H1 (cell line): ENCODE measurements at regions not wholly inside any gene's neighbourhood (a gene's known extent, or its start where the extent isn't known, plus 50 kb on each side); places are given as distances from the start of the nearest gene placed in this dataset.

Experiments used
- CTCF ChIA-PET: fragments of 300-600 bp; sonication (Branson Sonifier 250); formaldehyde crosslinking; loops from one replicate; lab custom pipeline; 2021; ENCODE audit not compliant: partially characterized antibody; lab: Charles Lee
- POLR2A ChIA-PET: fragments of 300-600 bp; sonication (Branson Sonifier 250); formaldehyde crosslinking; loops from one replicate; lab custom pipeline; 2021; ENCODE audit warnings: inconsistent platforms; ENCODE audit not compliant: partially characterized antibody; lab: Charles Lee
- DNase-seq, 2 experiments: peaks; one replicate each; pipeline versions ENCODE4 v3.0.0 to v3.0.0-alpha.2; 2010 to 2022; ENCODE audit warnings: low spot score in 2 of 2, low read depth in 1 of 2, mixed read lengths in 1 of 2
- FAIRE-seq: peaks from 2 replicates; lab custom pipeline; 2011; peaks lifted over from hg19 to GRCh38; lab: Jason Lieb, UNC
- H2AFZ ChIP-seq: 2 replicates; pipeline ENCODE4 v1.8.1; 2012; ENCODE audit warnings: low read length, inconsistent platforms
- H2AK5ac ChIP-seq: 2 replicates; pipeline ENCODE4 v1.6.1; 2013; ENCODE audit warnings: low read depth, low read length
- H2BK120ac ChIP-seq: replicated peaks from 2 replicates; pipeline ENCODE3; 2013; ENCODE audit warnings: low read depth, low read length, inconsistent platforms
- H2BK12ac ChIP-seq: 2 replicates; pipeline ENCODE4 v1.6.1; 2013; ENCODE audit warnings: low read depth, low read length
- H2BK15ac ChIP-seq: 2 replicates; pipeline ENCODE4 v1.6.1; 2013; ENCODE audit warnings: low read length
- H2BK20ac ChIP-seq: 2 replicates; pipeline ENCODE4 v1.6.1; 2013; ENCODE audit warnings: low read length
- H2BK5ac ChIP-seq: 2 replicates; pipeline ENCODE4 v1.6.1; 2013; ENCODE audit warnings: low read depth, low read length
- H3K14ac ChIP-seq: 2 replicates; pipeline ENCODE4 v1.6.1; 2013; ENCODE audit warnings: inconsistent platforms; ENCODE audit not compliant: insufficient read length
- H3K18ac ChIP-seq: 2 replicates; pipeline ENCODE4 v1.6.1; 2013; ENCODE audit warnings: low read length; ENCODE audit errors: extremely low read depth
- H3K23ac ChIP-seq: 2 replicates; pipeline ENCODE4 v1.6.1; 2013; ENCODE audit warnings: inconsistent platforms; ENCODE audit not compliant: insufficient read length
- H3K23me2 ChIP-seq: 2 replicates; pipeline ENCODE4 v1.6.1; 2013; ENCODE audit warnings: low read depth, low read length
- H3K27ac ChIP-seq: 2 replicates; pipeline ENCODE4 v1.6.1; 2011; ENCODE audit warnings: low read depth, low read length, inconsistent platforms
- H3K27me3 ChIP-seq, 4 experiments: replicated peaks in 1 of 4; 1 replicate in 1 of 4; 2 replicates in 3 of 4; pipeline versions ENCODE4 v1.6.1 to v1.8.1; 2011 to 2013; ENCODE audit warnings: low read length in 3 of 4, mild to moderate bottlenecking in 3 of 4, inconsistent platforms in 2 of 4, mixed read lengths in 2 of 4, moderate library complexity in 1 of 4; ENCODE audit not compliant: control insufficient read depth in 3 of 4, insufficient read depth in 3 of 4; ENCODE audit errors: extremely low read depth in 1 of 4
- H3K36me3 ChIP-seq, 4 experiments: 2 replicates each; pipeline versions ENCODE4 v1.6.1 to v1.8.1; 2011 to 2013; ENCODE audit warnings: mild to moderate bottlenecking in 4 of 4, low read length in 3 of 4, moderate library complexity in 2 of 4, control low read depth in 1 of 4, inconsistent platforms in 1 of 4; ENCODE audit not compliant: insufficient read depth in 4 of 4, control insufficient read depth in 2 of 4
- H3K4ac ChIP-seq: replicated peaks from 2 replicates; pipeline ENCODE3; 2013; ENCODE audit warnings: low read length, low read depth, mixed read lengths, inconsistent platforms; ENCODE audit not compliant: insufficient read length
- H3K4me1 ChIP-seq, 4 experiments: replicated peaks in 1 of 4; 1 replicate in 1 of 4; 2 replicates in 3 of 4; pipeline versions ENCODE4 v1.6.1 to v1.8.1; 2011 to 2013; ENCODE audit warnings: low read length in 3 of 4, inconsistent platforms in 2 of 4, mixed read lengths in 1 of 4; ENCODE audit not compliant: insufficient read depth in 4 of 4, control insufficient read depth in 3 of 4
- H3K4me2 ChIP-seq, 2 experiments: 2 replicates each; pipeline versions ENCODE4 v1.6.1 to v1.8.1; 2011 to 2013; ENCODE audit warnings: low read depth in 2 of 2, low read length in 2 of 2, control low read depth in 1 of 2, inconsistent platforms in 1 of 2, mild to moderate bottlenecking in 1 of 2; ENCODE audit not compliant: insufficient read depth in 1 of 2
- H3K4me3 ChIP-seq, 4 experiments: fragments of 200-600, 300-600 bp in 1 of 4; sonication (generic), shearing (Covaris generic), sonication (Bioruptor Twin) in 1 of 4; 2 replicates each; pipeline versions ENCODE4 v1.5.1 to v1.8.1; 2011 to 2016; ENCODE audit warnings: low read length in 4 of 4, low read depth in 3 of 4, control low read depth in 2 of 4, inconsistent platforms in 2 of 4, mild to moderate bottlenecking in 2 of 4, mixed read lengths in 1 of 4, moderate library complexity in 1 of 4; ENCODE audit not compliant: insufficient read depth in 2 of 4; ENCODE audit errors: extremely low read depth in 1 of 4
- H3K56ac ChIP-seq: replicated peaks from 2 replicates; pipeline ENCODE3; 2013; ENCODE audit warnings: low read depth, mild to moderate bottlenecking, mixed read lengths, low read length, inconsistent platforms; ENCODE audit not compliant: insufficient read length
- H3K79me1 ChIP-seq: 2 replicates; pipeline ENCODE4 v1.6.1; 2013; ENCODE audit warnings: low read depth, low read length, control low read depth
- H3K79me2 ChIP-seq, 2 experiments: 2 replicates each; pipeline versions ENCODE4 v1.6.1 to v1.8.1; 2012 to 2013; ENCODE audit warnings: low read length in 2 of 2, mild to moderate bottlenecking in 2 of 2, inconsistent platforms in 1 of 2; ENCODE audit not compliant: insufficient read depth in 2 of 2, control insufficient read depth in 1 of 2
- H3K9ac ChIP-seq, 4 experiments: replicated peaks in 1 of 4; 1 replicate in 1 of 4; 2 replicates in 3 of 4; pipeline versions ENCODE4 v1.6.1 to v1.8.1; 2011 to 2013; ENCODE audit warnings: low read depth in 3 of 4, low read length in 3 of 4, control low read depth in 2 of 4, mild to moderate bottlenecking in 2 of 4, moderate library complexity in 2 of 4, inconsistent platforms in 1 of 4; ENCODE audit errors: extremely low read depth in 1 of 4
- H3K9me3 ChIP-seq, 2 experiments: 2 replicates each; pipeline versions ENCODE4 v1.6.1 to v1.8.1; 2012 to 2013; ENCODE audit warnings: mild to moderate bottlenecking in 2 of 2, moderate library complexity in 2 of 2, control low read depth in 1 of 2, inconsistent platforms in 1 of 2, low read depth in 1 of 2, low read length in 1 of 2, mixed read lengths in 1 of 2; ENCODE audit not compliant: insufficient read depth in 2 of 2
- H4K20me1 ChIP-seq, 2 experiments: replicated peaks in 1 of 2; 2 replicates each; pipeline versions ENCODE3 to v1.8.1; 2011 to 2013; ENCODE audit warnings: inconsistent platforms in 2 of 2, low read length in 2 of 2, mild to moderate bottlenecking in 1 of 2; ENCODE audit not compliant: insufficient read depth in 2 of 2, control insufficient read depth in 1 of 2
- H4K5ac ChIP-seq: 2 replicates; pipeline ENCODE4 v1.6.1; 2013; ENCODE audit warnings: low read length, low read depth, mixed read lengths, inconsistent platforms; ENCODE audit not compliant: insufficient read length
- H4K8ac ChIP-seq: 2 replicates; pipeline ENCODE4 v1.8.0; 2013; ENCODE audit warnings: mild to moderate bottlenecking, moderate library complexity, low read length, inconsistent platforms; ENCODE audit not compliant: insufficient read depth; ENCODE audit errors: extremely low read depth
- H4K91ac ChIP-seq: replicated peaks from 2 replicates; pipeline ENCODE3; 2013; ENCODE audit warnings: low read length, mixed read lengths, inconsistent platforms; ENCODE audit not compliant: insufficient read length
- ATF2 ChIP-seq: IDR thresholded peaks from 2 replicates; pipeline ENCODE4 v1.6.1; 2012; ENCODE audit warnings: low read length, inconsistent platforms
- CHD2 ChIP-seq: IDR thresholded peaks from 2 replicates; pipeline ENCODE4 v1.6.1; 2012; ENCODE audit warnings: low read length, improper control_type of control experiment
- JUN ChIP-seq: IDR thresholded peaks from 2 replicates; pipeline ENCODE4 v1.6.1; 2011; ENCODE audit warnings: low read depth, mild to moderate bottlenecking, improper control_type of control experiment, low read length
- KDM1A ChIP-seq: fragments of 200-600, 300-600 bp; sonication (generic); IDR thresholded peaks from 2 replicates; pipeline ENCODE4 v1.7.1; 2016; ENCODE audit warnings: mild to moderate bottlenecking, low read length, borderline replicate concordance
- MAFK ChIP-seq: IDR thresholded peaks from 2 replicates; pipeline ENCODE4 v1.6.1; 2012; ENCODE audit warnings: low read depth, mild to moderate bottlenecking, improper control_type of control experiment, low read length
- NRF1 ChIP-seq: IDR thresholded peaks from 2 replicates; pipeline ENCODE4 v1.6.1; 2011; ENCODE audit warnings: mild to moderate bottlenecking, low read depth, low read length, improper control_type of control experiment
- RAD21 ChIP-seq, 2 experiments: IDR thresholded peaks in 1 of 2; conservative IDR thresholded peaks in 1 of 2; 2 replicates each; pipeline ENCODE4 v1.6.1; 2011; ENCODE audit warnings: low read depth in 2 of 2, low read length in 2 of 2, improper control_type of control experiment in 1 of 2, inconsistent platforms in 1 of 2, mild to moderate bottlenecking in 1 of 2, moderate library complexity in 1 of 2
- SUZ12 ChIP-seq: fragments of 200-600 bp; sonication (generic); IDR thresholded peaks from 2 replicates; pipeline ENCODE4 v1.6.1; 2012; ENCODE audit warnings: mild to moderate bottlenecking, inconsistent platforms, low read length, moderate library complexity, mixed read lengths
- TAF1 ChIP-seq: IDR thresholded peaks from 2 replicates; pipeline ENCODE4 v1.6.1; 2011; ENCODE audit warnings: mild to moderate bottlenecking, low read depth, low read length
- TBP ChIP-seq: IDR thresholded peaks from 2 replicates; pipeline ENCODE4 v1.6.1; 2011; ENCODE audit warnings: low read depth, low read length, improper control_type of control experiment
- TCF12 ChIP-seq: IDR thresholded peaks from 2 replicates; pipeline ENCODE4 v1.6.1; 2011; ENCODE audit warnings: low read depth, mild to moderate bottlenecking, low read length
- TEAD4 ChIP-seq: IDR thresholded peaks from 2 replicates; pipeline ENCODE4 v1.6.1; 2012; ENCODE audit warnings: low read depth, low read length, inconsistent platforms, mixed read lengths
- YY1 ChIP-seq: IDR thresholded peaks from 2 replicates; pipeline ENCODE4 v1.6.1; 2011; ENCODE audit warnings: low read depth, mild to moderate bottlenecking, low read length
- WGBS, 2 experiments: shearing (Covaris generic) in 1 of 2; methylation state at CpG; one replicate each; pipeline versions ENCODE4 v1.1.6 to v1.1.7; 2013 to 2015; ENCODE audit warnings: low lambda C conversion rate in 2 of 2, mixed read lengths in 2 of 2, inconsistent platforms in 1 of 2, low coverage in 1 of 2, missing lambda C conversion rate in 1 of 2; ENCODE audit not compliant: insufficient replicate concordance in 2 of 2, insufficient coverage in 1 of 2, insufficient read length in 1 of 2; ENCODE audit errors: extremely low coverage in 1 of 2, missing lambda C conversion rate in 1 of 2; 5-methylcytosine and 5-hydroxymethylcytosine counted together

GRCh38 chr11:70542406-70542805 is 144.1 kb downstream of the CTTN start:
- H3K79me2 ChIP-seq = no peaks in the 10 kb centered on the region
- H2BK12ac ChIP-seq = no peak overlapping the region
- no peak overlapping the region for H2BK5ac ChIP-seq
- no peak overlapping the region for H2BK15ac ChIP-seq
- H4K8ac ChIP-seq = no peak overlapping the region
- H4K91ac ChIP-seq = no peak overlapping the region
- H3K79me1 ChIP-seq = peaks cover 6% of the 10 kb centered on the region; the same call in 1 of the 2 replicates
- no peak overlapping the region for H2AFZ ChIP-seq
- ChIA-PET POLR2A (no interaction called here), CTCF (interaction anchor here (1.2 to 1.7 kb wide), 3 partner anchors 11 to 56 kb away, joined by 3 to 4 read pairs (median 4); no protein-coding TSS in a partner anchor)
- H2BK20ac ChIP-seq = no peak overlapping the region
- no peak for FAIRE-seq
- H3K4me2 ChIP-seq = no peak overlapping the region
- no peak overlapping the region for H3K4me3 ChIP-seq
- no peak overlapping the region for H3K14ac ChIP-seq
- no peaks in the 10 kb centered on the region for H3K27me3 ChIP-seq
- no peak overlapping the region for H4K5ac ChIP-seq
- no peak for DNase-seq
- H4K20me1 ChIP-seq = peaks cover 3 to 6% of the 10 kb centered on the region in 2 experiments
- no peaks in the 10 kb centered on the region for H3K23me2 ChIP-seq
- TF ChIP-seq TEAD4 (no peak), RAD21 (IDR thresholded peaks at IDR 0.05 in 1 of 2, conservative IDR thresholded peaks at IDR 0.05 in 1 of 2; ENCODE audit: low read depth in 2 of 2, low read length in 2 of 2) (no peak), CHD2 (no peak), ATF2 (no peak), SUZ12 (no peak), TAF1 (no peak), MAFK (no peak), JUN (no peak), NRF1 (no peak), TCF12 (no peak), YY1 (no peak), TBP (no peak), KDM1A (no peak)
- TF ChIP-seq, all 59 proteins: peak for 0
- no peaks in the 10 kb centered on the region for H3K36me3 ChIP-seq
- no peak overlapping the region for H3K23ac ChIP-seq
- H3K27ac ChIP-seq = no peak overlapping the region
- H3K56ac ChIP-seq = no peak overlapping the region
- no peak overlapping the region for H3K18ac ChIP-seq
- H3K9me3 ChIP-seq = no peaks in the 10 kb centered on the region; a peak in 1 of 4 replicates
- no peak overlapping the region for H3K9ac ChIP-seq
- H3K4me1 ChIP-seq = peaks cover 0 to 21% (median 17%) of the 10 kb centered on the region in 4 experiments; a peak in 6 of 7 replicates
- no peak overlapping the region for H2AK5ac ChIP-seq
- WGBS, 2 experiments = 92% methylated on average over 6 of the region's 6 CpGs; no CpG with 5 or more reads in 1 of the 2 experiments
- no peak overlapping the region for H3K4ac ChIP-seq
- H2BK120ac ChIP-seq = no peak overlapping the region
